Neural progenitor cell (in vitro differentiated cells): ENCODE measurements at regions not wholly inside any gene's neighbourhood (a gene's known extent, or its start where the extent isn't known, plus 50 kb on each side); places are given as distances from the start of the nearest gene placed in this dataset.

ENCODE experiments used
- EZH2phosphoT487 ChIP-seq: fragments of 200-600 bp; sonication (generic); IDR thresholded peaks from 2 replicates; pipeline ENCODE4 v1.6.1; 2017; ENCODE audit warnings: antibody characterized with exemption
- TF ChIP-seq, protein P1 (sequence below): fragments of 200-600 bp; sonication (generic); IDR thresholded peaks from 2 replicates; pipeline ENCODE4 v1.5.1; 2017; ENCODE audit warnings: antibody characterized with exemption, mild to moderate bottlenecking

DNA sequence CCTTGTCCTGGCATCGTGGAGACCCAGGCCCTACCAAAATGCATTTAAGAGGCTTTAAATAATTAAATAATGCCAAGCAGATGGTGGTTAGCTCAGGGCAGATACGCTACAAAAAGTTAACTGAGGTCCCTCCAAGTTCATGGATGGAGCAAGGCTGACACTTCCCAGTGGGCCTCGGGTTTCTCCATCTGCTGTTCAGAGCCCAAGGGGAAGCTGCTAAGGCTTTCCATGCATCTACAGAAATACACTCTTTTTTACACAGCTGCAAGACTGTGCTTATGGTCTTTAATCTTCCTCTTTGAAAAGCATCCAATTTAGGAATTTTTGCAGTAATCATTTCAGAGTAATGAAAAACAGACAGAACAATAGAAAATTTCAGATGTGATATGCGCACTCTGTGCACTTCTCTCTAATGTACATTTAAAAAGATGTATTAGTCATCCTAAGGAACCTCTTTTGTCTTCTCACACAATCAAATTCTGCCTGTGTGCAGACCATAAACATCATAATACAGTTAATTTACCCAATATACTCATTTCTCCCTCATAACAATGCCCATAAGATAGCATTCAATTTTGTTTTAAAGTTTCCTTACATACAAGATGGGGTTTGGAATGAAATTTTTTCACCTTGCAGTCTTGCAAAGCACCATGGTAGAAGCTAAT lies 173.2 kb upstream of the ATP1B1 start:
- TF ChIP-seq, protein P1, sequence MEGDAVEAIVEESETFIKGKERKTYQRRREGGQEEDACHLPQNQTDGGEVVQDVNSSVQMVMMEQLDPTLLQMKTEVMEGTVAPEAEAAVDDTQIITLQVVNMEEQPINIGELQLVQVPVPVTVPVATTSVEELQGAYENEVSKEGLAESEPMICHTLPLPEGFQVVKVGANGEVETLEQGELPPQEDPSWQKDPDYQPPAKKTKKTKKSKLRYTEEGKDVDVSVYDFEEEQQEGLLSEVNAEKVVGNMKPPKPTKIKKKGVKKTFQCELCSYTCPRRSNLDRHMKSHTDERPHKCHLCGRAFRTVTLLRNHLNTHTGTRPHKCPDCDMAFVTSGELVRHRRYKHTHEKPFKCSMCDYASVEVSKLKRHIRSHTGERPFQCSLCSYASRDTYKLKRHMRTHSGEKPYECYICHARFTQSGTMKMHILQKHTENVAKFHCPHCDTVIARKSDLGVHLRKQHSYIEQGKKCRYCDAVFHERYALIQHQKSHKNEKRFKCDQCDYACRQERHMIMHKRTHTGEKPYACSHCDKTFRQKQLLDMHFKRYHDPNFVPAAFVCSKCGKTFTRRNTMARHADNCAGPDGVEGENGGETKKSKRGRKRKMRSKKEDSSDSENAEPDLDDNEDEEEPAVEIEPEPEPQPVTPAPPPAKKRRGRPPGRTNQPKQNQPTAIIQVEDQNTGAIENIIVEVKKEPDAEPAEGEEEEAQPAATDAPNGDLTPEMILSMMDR, result no peak
- TF ChIP-seq EZH2phosphoT487, result no peak
